HT-29 (cell line): ENCODE measurements at regions not wholly inside any gene's neighbourhood (a gene's known extent, or its start where the extent isn't known, plus 50 kb on each side); places are given as distances from the start of the nearest gene placed in this dataset.
A peak's percentile ranks its signal among the peaks of the same experiment; 100 is the strongest.
"Not testable (repeated sequence)": the region's sequence is repeated elsewhere in the genome, so short reads cannot be mapped to it uniquely, and the experiment has no call there.

Experiments
- DNase-seq: peaks from one replicate; pipeline ENCODE4 v3.0.0-alpha.2; 2015; ENCODE audit warnings: low spot score

DNA sequence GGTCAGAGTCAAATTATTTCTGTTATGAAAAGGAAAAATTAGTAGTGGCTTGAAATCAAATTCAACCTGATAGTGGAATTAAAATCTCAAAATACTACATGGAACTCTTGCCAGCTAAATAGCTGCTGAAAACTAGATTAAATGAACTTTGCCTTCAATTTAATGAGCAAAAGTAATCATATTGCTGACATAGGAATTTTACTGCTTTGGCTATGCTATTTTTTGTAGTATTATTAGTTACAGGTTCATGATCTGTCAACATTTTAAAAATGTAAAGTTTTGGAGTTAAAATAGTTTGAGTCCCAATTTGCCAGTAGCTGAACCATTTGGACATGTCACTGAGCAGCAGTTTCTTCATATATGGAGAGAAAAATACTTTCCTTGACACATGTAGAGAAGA lies 81.4 kb downstream of the RERGL start:
- DNase-seq = no peak

GRCh38 chr12:17999174-17999801 lies 90.7 kb downstream of the RERGL start:
- no peak for DNase-seq

- DNase-seq = peak; percentile 40
These were observed 97.9 kb downstream of the RERGL start for GRCh38 chr12:17992002-17992656.

GRCh38 chr12:17982556-17982955 lies 107.4 kb downstream of the RERGL start:
- DNase-seq = no peak

- peak; percentile 24 for DNase-seq
These were observed 113.8 kb downstream of the RERGL start for GRCh38 chr12:17976202-17976601.

GRCh38 chr12:17975763-17976162 lies 114.2 kb downstream of the RERGL start:
- DNase-seq = no peak

GRCh38 chr12:17975239-17975638 lies 114.8 kb downstream of the RERGL start:
- no peak for DNase-seq

DNA sequence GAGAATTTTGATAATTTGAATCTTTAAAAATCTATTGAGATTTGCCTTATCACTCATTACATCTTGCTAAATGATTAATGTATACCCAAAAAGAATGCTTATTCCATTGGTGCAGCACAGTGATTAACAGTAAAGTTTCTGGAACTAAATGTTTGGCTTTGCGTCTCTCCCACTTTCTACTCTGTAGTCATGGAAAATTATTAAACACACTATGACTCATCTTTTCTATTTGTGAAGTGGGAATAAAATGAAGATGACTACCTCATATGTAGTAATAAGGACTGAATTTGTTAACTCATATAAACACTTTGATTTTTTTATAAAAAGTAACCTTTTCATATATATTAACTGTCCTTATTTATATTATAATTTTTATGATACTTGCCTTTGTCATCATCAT lies 118.1 kb downstream of the RERGL start:
- DNase-seq = no peak

GRCh38 chr12:17954788-17955187 lies 135.2 kb downstream of the RERGL start:
- no peak for DNase-seq

DNA sequence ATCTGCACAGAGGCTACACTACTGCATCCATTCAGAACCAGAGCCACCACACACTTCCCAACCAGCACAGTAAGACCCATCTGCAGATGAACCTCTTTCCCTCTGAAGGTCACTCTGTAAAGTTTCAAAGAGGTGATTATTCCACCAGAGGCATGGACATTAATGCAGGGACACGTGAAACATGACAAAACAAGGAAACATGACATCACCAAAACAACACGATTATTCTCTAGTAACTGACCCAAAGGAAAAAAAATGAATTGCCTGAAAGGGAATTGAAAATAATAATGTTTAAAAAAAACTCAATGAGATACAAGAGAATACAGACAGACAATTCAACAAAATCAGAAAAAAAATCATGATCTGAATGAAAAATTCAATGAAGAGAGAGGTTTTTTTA lies 139.1 kb downstream of the RERGL start:
- no peak for DNase-seq

GRCh38 chr12:17949558-17950141 lies 140.3 kb downstream of the RERGL start:
- DNase-seq = no peak

DNA sequence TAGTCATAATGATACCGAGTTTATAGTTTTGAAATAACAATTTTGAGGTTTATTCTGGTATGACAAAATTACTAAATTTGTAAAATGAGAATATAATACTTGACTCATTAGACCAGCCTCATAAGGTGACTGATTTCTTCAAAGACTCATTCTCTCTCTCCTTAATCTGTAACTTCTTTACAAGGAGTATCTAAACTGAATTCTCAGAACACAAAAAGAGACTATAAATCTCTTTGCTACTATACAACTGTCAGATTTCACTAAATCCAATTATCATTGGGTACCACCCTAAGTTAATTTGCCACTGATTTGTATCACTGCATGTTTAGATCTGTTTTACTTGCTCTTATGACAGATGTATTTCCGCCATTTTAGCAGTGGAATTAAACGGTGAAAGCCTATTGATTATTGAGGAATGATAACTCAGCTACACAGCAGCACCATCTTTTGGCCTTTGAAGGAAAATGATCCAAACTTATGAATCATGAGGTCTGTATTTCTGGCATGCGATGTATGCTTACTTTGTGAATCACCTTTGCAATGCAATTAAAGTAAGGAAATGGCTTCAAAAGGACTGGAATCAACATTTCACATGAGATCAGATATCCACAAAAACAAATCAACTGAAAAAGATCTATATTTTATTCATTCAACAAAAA lies 161.2 kb downstream of the RERGL start:
- DNase-seq = peak; percentile 61

- DNase-seq = no peak
These were observed 172.0 kb downstream of the RERGL start for GRCh38 chr12:17918013-17918412.

GRCh38 chr12:17884581-17884980 lies 205.4 kb downstream of the RERGL start:
- DNase-seq = no peak

- DNase-seq = no peak
These were observed 211.3 kb downstream of the RERGL start for GRCh38 chr12:17878714-17879113.

- DNase-seq = no peak
These were observed 214.8 kb downstream of the RERGL start for GRCh38 chr12:17875230-17875629.

GRCh38 chr12:17866802-17867201 lies 223.2 kb downstream of the RERGL start:
- DNase-seq = no peak

- not testable (repeated sequence) for DNase-seq
These were observed 234.4 kb downstream of the RERGL start for GRCh38 chr12:17855548-17855947.

- DNase-seq = no peak
These were observed 236.9 kb downstream of the RERGL start for GRCh38 chr12:17853054-17853453.

DNA sequence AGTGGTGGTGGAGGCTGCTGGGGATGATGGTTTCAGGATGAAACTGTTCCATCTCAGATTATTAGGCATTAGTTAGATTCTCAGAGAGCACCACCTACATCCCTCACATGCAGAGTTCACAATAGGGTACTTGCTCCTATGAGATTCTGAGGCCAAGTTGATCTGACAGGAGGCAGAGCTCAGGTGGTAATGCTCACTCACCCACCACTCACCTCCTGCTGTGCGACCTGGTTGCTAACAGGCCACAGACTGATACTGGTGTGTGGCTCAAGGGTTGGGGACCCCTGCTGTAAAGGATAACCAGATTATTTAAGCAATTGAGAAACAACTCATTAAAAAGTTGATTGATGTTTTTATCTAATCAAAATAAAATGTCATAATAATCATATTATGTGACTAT lies 248.5 kb downstream of the RERGL start:
- DNase-seq = no peak

DNA sequence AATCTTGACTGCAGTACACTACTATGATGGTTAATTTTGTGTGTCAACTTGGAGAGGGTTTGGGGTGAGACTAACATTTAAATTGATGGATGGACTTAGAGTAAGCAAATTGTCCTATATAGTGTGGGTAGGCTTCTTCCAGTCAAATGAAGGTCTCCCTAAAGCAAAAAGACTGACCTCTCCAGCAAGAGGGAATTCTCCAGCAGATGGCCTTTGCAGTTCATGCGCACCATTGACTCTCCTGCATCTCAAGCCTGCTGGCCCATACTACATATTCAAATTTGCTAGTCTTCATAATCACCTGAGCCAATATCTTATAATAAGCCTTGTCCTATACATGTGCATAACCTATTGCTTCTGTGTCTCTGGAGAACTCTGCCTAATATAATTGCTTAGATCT lies 260.2 kb downstream of the RERGL start:
- DNase-seq = peak; percentile 2

- DNase-seq = no peak
These were observed 271.1 kb downstream of the RERGL start for GRCh38 chr12:17818931-17819330.

- DNase-seq = no peak
These were observed 279.6 kb downstream of the RERGL start for GRCh38 chr12:17810399-17810798.
